H9 (cell line): ENCODE measurements at regions not wholly inside any gene's neighbourhood (a gene's known extent, or its start where the extent isn't known, plus 50 kb on each side); places are given as distances from the start of the nearest gene placed in this dataset.

Experiments
- DNase-seq: peaks from one replicate; pipeline ENCODE4 v3.0.0-alpha.2; 2017
- H2AFZ ChIP-seq: one replicate; pipeline ENCODE4 v1.6.1; 2013; ENCODE audit warnings: mild to moderate bottlenecking, low read length, control low read depth, moderate library complexity
- H2AK5ac ChIP-seq: 2 replicates; pipeline ENCODE4 v1.6.1; 2013; ENCODE audit warnings: low read length, control low read depth, mixed read lengths; ENCODE audit not compliant: insufficient read length
- H2BK120ac ChIP-seq: one replicate; pipeline ENCODE4 v1.6.1; 2013; ENCODE audit warnings: low read depth, mild to moderate bottlenecking, low read length, control low read depth, inconsistent platforms; ENCODE audit not compliant: poor library complexity, severe bottlenecking
- H2BK12ac ChIP-seq: 2 replicates; pipeline ENCODE4 v1.6.1; 2013; ENCODE audit warnings: low read length, control low read depth, mixed read lengths, low read depth; ENCODE audit not compliant: insufficient read length
- H2BK15ac ChIP-seq: 2 replicates; pipeline ENCODE4 v1.6.1; 2013; ENCODE audit warnings: low read depth, low read length, control low read depth
- H2BK20ac ChIP-seq: one replicate; pipeline ENCODE4 v1.6.1; 2013; ENCODE audit warnings: low read depth, mild to moderate bottlenecking, low read length, control low read depth, inconsistent platforms; ENCODE audit not compliant: poor library complexity, severe bottlenecking
- H2BK5ac ChIP-seq: 2 replicates; pipeline ENCODE4 v1.6.1; 2013; ENCODE audit warnings: low read length, control low read depth, mixed read lengths; ENCODE audit not compliant: insufficient read length
- H3K14ac ChIP-seq: 2 replicates; pipeline ENCODE4 v1.6.1; 2013; ENCODE audit warnings: low read length, control low read depth; ENCODE audit not compliant: insufficient read depth
- H3K18ac ChIP-seq: 2 replicates; pipeline ENCODE4 v1.6.1; 2013; ENCODE audit warnings: low read depth, mild to moderate bottlenecking, mixed read lengths, low read length, control low read depth; ENCODE audit not compliant: insufficient read length
- H3K23ac ChIP-seq: 2 replicates; pipeline ENCODE4 v1.6.1; 2013; ENCODE audit warnings: low read length, control low read depth, mixed read lengths, low read depth; ENCODE audit not compliant: insufficient read length
- H3K23me2 ChIP-seq: 2 replicates; pipeline ENCODE4 v1.6.1; 2013; ENCODE audit warnings: low read depth, mild to moderate bottlenecking, mixed read lengths, low read length, control low read depth; ENCODE audit not compliant: insufficient read length, poor library complexity, severe bottlenecking
- H3K27ac ChIP-seq: 2 replicates; pipeline ENCODE4 v1.5.1; 2013; ENCODE audit warnings: low read length, control low read depth, mixed read lengths, low read depth; ENCODE audit not compliant: insufficient read length
- H3K27me3 ChIP-seq: 2 replicates; pipeline ENCODE4 v1.6.1; 2013; ENCODE audit warnings: low read length, control low read depth, inconsistent platforms; ENCODE audit not compliant: insufficient read depth
- H3K4ac ChIP-seq: 2 replicates; pipeline ENCODE4 v1.6.1; 2013; ENCODE audit warnings: low read depth, mild to moderate bottlenecking, control low read depth, inconsistent platforms, low read length, moderate library complexity
- H3K4me1 ChIP-seq: 2 replicates; pipeline ENCODE4 v1.6.1; 2013; ENCODE audit warnings: low read length, control low read depth, inconsistent platforms; ENCODE audit not compliant: insufficient read depth
- H3K4me2 ChIP-seq: 2 replicates; pipeline ENCODE4 v1.6.1; 2013; ENCODE audit warnings: low read length, control low read depth, mixed read lengths; ENCODE audit not compliant: insufficient read length, insufficient read depth
- H3K56ac ChIP-seq: 2 replicates; pipeline ENCODE4 v1.6.1; 2013; ENCODE audit warnings: low read depth, mild to moderate bottlenecking, mixed read lengths, low read length, control low read depth; ENCODE audit not compliant: insufficient read length
- H3K79me1 ChIP-seq: 2 replicates; pipeline ENCODE4 v1.6.1; 2013; ENCODE audit warnings: low read depth, mild to moderate bottlenecking, moderate library complexity, low read length, control low read depth, inconsistent platforms; ENCODE audit not compliant: insufficient read depth, poor library complexity, severe bottlenecking
- H3K79me2 ChIP-seq: 2 replicates; pipeline ENCODE4 v1.6.1; 2013; ENCODE audit warnings: low read length, control low read depth, inconsistent platforms; ENCODE audit not compliant: insufficient read depth
- H3K9ac ChIP-seq: 2 replicates; pipeline ENCODE4 v1.6.1; 2013; ENCODE audit warnings: low read length, control low read depth, mixed read lengths; ENCODE audit not compliant: insufficient read length; ENCODE audit errors: extremely low read depth
- H3K9me3 ChIP-seq: one replicate; pipeline ENCODE4 v1.6.1; 2013; ENCODE audit warnings: low read depth, low read length, inconsistent platforms; ENCODE audit not compliant: control insufficient read depth
- H3T11ph ChIP-seq: one replicate; pipeline ENCODE4 v1.6.1; 2013; ENCODE audit warnings: mild to moderate bottlenecking, low read length, control low read depth, inconsistent platforms
- H4K20me1 ChIP-seq: one replicate; pipeline ENCODE4 v1.6.1; 2013; ENCODE audit not compliant: control insufficient read depth, insufficient read length, insufficient read depth
- H4K5ac ChIP-seq: 2 replicates; pipeline ENCODE4 v1.6.1; 2013; ENCODE audit warnings: low read depth, mild to moderate bottlenecking, mixed read lengths, low read length, control low read depth; ENCODE audit not compliant: insufficient read length
- H4K8ac ChIP-seq: replicated peaks from 2 replicates; pipeline ENCODE4 v1.6.1; 2013; ENCODE audit warnings: low read length, control low read depth, mixed read lengths, low read depth; ENCODE audit not compliant: insufficient read length
- H4K91ac ChIP-seq: 2 replicates; pipeline ENCODE4 v1.6.1; 2013; ENCODE audit warnings: low read depth, mild to moderate bottlenecking, moderate library complexity, mixed read lengths, low read length, control low read depth; ENCODE audit not compliant: insufficient read length
- H3K27ac Mint-ChIP-seq, 3 experiments: 2 replicates in 2 of 3; 3 replicates in 1 of 3; pipeline ENCODE4 v1.8.0; 2020 to 2021; ENCODE audit warnings: mixed read lengths in 3 of 3, mild to moderate bottlenecking in 1 of 3, moderate library complexity in 1 of 3
- H3K27me3 Mint-ChIP-seq: 2 replicates; pipeline ENCODE4 v1.8.0; 2021; ENCODE audit warnings: low read depth, mild to moderate bottlenecking, moderate library complexity, mixed read lengths
- H3K36me3 Mint-ChIP-seq, 3 experiments: 2 replicates in 2 of 3; 3 replicates in 1 of 3; pipeline ENCODE4 v1.8.0; 2020 to 2021; ENCODE audit warnings: low read depth in 3 of 3, mixed read lengths in 3 of 3; ENCODE audit not compliant: insufficient read depth in 1 of 3
- H3K4me1 Mint-ChIP-seq, 2 experiments: 2 replicates each; pipeline ENCODE4 v1.8.0; 2020; ENCODE audit warnings: mixed read lengths in 2 of 2
- H3K4me3 Mint-ChIP-seq, 2 experiments: 2 replicates in 1 of 2; 3 replicates in 1 of 2; pipeline ENCODE4 v1.8.0; 2020 to 2021; ENCODE audit warnings: mild to moderate bottlenecking in 2 of 2, mixed read lengths in 2 of 2, moderate library complexity in 1 of 2
- H3K9me3 Mint-ChIP-seq, 2 experiments: 2 replicates in 1 of 2; 3 replicates in 1 of 2; pipeline ENCODE4 v1.8.0; 2020; ENCODE audit warnings: mild to moderate bottlenecking in 2 of 2, mixed read lengths in 2 of 2, moderate library complexity in 1 of 2
- WGBS: extraction: QIAGEN DNeasy Blood & Tissue Kit; methylation state at CpG from one replicate; pipeline ENCODE4 v1.1.7; 2013; ENCODE audit warnings: missing lambda C conversion rate, low lambda C conversion rate, mixed read lengths; ENCODE audit not compliant: insufficient read length; ENCODE audit errors: extremely low coverage; 5-methylcytosine and 5-hydroxymethylcytosine counted together
- TF ChIP-seq, protein P1 (sequence below): fragments of 200-600 bp; sonication (generic); conservative IDR thresholded peaks from 3 replicates; pipeline ENCODE4 v1.8.0; 2021; ENCODE audit warnings: antibody characterized with exemption, mild to moderate bottlenecking

DNA sequence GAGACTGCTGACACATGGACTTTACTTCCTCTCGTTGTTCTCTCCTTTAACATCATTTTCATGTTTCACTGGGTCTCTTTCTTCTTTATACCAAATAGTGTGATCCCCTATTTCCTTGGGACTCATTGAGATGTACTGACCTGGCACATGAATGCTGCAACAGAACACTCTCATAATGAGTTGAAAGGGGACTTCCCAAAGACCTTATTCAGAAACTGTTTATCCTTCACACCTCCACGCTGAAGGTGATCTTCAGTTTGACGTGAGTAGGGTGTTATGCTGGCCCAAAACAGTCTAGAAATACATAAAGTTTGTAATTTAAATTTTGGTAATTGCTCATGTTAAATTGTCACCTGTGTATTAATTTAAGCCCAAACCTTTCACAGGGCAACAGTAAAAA, 1096.8 kb upstream of the GYPC start:
- Histone ChIP-seq H4K91ac (no peak overlapping the region), H2BK15ac (no peak overlapping the region), H2AK5ac (no peak overlapping the region), H2BK120ac (no peak overlapping the region), H3K4me1 (no peaks in the 10 kb centered on the region), H3K14ac (no peak overlapping the region), H3K18ac (no peak overlapping the region), H3K79me1 (no peaks in the 10 kb centered on the region), H2AFZ (no peak overlapping the region), H3T11ph (no peak overlapping the region), H3K27me3 (no peaks in the 10 kb centered on the region), H3K9ac (no peak overlapping the region), H4K5ac (no peak overlapping the region), H3K79me2 (no peaks in the 10 kb centered on the region), H4K8ac (no peak overlapping the region), H3K9me3 (no peaks in the 10 kb centered on the region), H3K4ac (no peak overlapping the region), H4K20me1 (no peaks in the 10 kb centered on the region), H3K23ac (no peak overlapping the region), H2BK20ac (no peak overlapping the region), H3K27ac (no peak overlapping the region), H2BK5ac (no peak overlapping the region), H3K4me2 (no peak overlapping the region), H3K23me2 (no peaks in the 10 kb centered on the region), H3K56ac (no peak overlapping the region), H2BK12ac (no peak overlapping the region)
- peaks cover under 1% of the 10 kb centered on the region in 2 experiments; a peak in 2 of 4 replicates for H3K4me1 Mint-ChIP-seq
- TF ChIP-seq, protein P1, sequence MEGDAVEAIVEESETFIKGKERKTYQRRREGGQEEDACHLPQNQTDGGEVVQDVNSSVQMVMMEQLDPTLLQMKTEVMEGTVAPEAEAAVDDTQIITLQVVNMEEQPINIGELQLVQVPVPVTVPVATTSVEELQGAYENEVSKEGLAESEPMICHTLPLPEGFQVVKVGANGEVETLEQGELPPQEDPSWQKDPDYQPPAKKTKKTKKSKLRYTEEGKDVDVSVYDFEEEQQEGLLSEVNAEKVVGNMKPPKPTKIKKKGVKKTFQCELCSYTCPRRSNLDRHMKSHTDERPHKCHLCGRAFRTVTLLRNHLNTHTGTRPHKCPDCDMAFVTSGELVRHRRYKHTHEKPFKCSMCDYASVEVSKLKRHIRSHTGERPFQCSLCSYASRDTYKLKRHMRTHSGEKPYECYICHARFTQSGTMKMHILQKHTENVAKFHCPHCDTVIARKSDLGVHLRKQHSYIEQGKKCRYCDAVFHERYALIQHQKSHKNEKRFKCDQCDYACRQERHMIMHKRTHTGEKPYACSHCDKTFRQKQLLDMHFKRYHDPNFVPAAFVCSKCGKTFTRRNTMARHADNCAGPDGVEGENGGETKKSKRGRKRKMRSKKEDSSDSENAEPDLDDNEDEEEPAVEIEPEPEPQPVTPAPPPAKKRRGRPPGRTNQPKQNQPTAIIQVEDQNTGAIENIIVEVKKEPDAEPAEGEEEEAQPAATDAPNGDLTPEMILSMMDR, result no peak
- no peak overlapping the region for H3K4me3 Mint-ChIP-seq
- no peak overlapping the region for H3K27ac Mint-ChIP-seq
- no peaks in the 10 kb centered on the region for H3K36me3 Mint-ChIP-seq
- no peaks in the 10 kb centered on the region for H3K27me3 Mint-ChIP-seq
- H3K9me3 Mint-ChIP-seq, result no peaks in the 10 kb centered on the region; a peak in 1 of 5 replicates
- no CpG with 5 or more reads among the region's 3 CpGs for WGBS
- no peak for DNase-seq
